ENCODE measurements at regions not wholly inside any gene's neighbourhood (a gene's known extent, or its start where the extent isn't known, plus 50 kb on each side); places are given as distances from the start of the nearest gene placed in this dataset.
A peak's percentile ranks its signal among the peaks of the same experiment; 100 is the strongest.

DNA sequence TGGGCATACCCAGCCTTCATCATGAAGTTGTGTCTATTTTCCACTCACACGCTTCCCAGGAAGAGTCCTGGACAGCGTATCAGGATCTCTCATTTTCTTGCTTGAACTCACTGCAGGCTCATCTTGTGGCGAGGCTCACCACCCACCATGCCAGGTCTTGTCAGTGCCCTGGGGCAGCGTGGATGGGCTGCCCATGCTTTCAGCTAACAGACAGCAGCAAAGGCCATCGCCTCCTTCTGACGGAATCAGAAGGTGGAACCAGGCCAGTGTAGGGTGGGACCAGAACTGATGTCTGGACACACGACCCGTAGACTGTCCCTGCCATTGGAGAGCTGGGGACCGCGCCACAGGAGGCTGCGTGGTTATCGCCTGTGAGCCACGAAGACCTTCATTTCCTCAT, 169.4 kb downstream of the FOXL1 start:
- DNase-seq = no peak

DNA sequence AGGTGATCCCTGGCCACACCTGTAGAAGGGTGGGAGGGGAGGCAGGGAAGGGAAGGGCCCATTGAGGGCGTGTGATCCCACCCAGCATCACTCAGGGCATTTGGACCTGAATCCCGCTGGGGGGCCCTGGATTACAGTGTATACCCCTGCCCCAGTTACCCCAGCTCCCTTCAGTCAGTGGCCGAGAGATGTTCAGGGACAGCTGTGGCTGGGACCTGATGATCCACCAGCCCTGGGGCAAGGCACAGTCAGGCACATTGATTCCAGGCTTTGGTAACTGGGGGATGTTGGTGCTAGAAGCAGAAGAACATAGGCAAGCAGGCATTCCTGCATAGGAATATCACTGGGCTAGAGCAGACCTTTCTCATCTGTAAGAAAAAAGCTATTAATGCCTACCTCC, 170.3 kb downstream of the FOXL1 start:
- DNase-seq = no peak

DNA sequence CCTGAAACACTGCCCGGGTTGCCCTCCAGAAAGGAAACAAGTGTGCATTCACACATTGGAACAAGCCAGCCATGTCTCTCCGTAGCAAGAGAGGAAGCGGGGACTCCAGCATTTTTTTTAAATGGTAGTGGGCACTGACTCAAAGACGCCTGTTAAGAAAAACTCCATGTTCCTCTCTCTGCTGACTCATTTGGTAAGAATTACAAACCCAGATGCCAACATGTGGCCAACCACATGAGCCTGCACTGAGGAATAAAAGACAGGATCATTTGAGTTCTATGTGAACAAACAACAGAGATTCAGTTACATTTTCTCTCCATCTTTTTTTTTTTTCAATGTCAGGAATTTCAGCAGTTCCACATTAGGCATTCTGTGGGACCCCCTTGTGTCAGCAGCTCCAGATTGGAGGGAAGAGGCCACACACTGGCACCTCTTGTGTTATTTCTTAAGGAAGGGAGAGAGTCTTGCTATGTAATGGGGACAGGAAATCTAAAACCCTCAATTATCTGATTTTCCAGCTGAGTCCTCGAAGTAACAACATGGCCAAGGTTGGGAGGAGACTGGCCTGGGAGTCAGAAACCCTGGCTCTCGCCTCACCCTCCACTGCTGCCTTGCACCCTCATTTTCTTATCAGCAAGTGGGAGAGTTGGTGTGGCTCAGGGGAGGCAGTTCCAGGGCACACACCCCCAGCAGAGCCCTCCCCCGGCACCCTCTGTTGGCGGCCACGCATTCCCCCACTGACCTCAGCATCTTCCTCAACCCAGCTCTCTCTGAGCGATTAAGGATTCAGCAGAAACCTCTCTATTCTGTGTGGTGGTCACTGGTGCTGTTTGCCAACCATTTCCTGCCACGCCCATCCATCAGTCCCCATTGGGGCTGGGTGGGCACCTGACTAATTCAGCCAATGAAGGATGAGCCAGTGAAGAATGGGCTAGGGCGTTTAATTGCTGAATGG, 173.0 kb downstream of the FOXL1 start:
- no peak for DNase-seq

DNA sequence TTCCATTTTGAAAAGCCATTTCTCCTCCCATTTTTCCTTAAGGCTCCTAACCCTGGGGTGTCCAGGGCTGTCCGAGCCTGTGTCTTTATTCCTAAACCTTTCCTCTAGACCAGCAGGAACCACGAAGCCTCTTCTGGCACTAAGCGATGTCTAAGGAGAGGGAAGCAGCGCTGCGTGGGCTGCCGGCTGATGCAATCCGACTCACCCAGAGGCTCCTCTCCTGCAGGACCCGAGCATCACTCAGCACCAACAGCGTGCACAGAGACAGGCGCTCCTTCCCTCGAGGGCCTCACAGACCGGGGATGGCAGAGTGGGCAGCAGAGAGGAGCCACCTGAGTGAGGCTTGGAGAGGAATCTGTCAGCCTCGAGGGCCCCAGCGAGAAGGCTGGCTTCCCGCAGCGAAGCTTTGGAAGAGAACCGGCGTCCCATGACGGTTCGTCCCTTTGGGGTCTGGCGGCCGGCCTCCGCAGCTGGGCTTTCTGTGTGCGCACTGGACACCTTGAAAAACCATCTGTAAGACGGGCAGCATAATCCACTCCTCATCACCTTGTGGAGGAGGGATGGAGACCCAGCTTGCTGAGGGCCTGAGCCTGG, 174.3 kb downstream of the FOXL1 start:
- DNase-seq = no peak

DNA sequence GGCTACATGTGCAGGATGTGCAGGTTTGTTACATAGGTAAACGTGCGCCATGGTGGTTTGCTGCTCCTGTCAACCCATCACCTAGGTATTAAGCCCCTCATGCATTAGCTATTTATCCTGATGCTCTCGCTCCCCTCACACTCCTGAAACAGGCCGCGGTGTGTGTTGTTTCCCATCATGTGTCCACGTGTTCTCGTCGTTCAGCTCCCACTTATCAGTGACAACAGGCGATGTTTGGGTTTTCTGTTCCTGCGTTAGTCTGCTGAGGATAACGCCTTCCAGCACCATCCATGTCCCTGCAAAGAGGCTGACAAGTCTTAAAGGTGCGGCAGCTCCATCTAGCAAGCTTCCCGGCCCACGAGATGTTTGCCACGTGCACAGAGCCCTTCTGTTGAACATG, 175.1 kb downstream of the FOXL1 start:
- no peak for DNase-seq

DNA sequence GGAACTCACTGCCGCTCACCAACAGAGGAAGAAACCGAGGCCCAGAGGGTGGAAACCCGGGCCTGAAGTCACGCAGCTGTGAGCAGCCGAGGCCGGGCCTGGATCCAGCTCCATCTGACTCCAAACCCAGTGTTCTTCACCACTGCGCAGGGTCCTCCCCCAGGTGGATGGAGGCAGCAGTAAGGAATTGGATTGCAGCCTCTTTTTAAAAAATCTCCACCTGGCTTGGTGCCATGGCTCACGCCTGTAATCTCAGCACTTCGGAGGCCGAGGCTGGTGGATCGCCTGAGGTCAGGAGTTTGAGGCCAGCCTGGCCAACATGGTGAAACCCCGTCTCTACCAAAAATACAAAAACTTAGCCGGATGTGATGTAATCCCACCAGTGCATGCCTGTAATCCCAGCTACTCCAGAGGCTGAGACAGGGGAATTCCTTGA, 177.2 kb downstream of the FOXL1 start:
- DNase-seq = no peak

DNA sequence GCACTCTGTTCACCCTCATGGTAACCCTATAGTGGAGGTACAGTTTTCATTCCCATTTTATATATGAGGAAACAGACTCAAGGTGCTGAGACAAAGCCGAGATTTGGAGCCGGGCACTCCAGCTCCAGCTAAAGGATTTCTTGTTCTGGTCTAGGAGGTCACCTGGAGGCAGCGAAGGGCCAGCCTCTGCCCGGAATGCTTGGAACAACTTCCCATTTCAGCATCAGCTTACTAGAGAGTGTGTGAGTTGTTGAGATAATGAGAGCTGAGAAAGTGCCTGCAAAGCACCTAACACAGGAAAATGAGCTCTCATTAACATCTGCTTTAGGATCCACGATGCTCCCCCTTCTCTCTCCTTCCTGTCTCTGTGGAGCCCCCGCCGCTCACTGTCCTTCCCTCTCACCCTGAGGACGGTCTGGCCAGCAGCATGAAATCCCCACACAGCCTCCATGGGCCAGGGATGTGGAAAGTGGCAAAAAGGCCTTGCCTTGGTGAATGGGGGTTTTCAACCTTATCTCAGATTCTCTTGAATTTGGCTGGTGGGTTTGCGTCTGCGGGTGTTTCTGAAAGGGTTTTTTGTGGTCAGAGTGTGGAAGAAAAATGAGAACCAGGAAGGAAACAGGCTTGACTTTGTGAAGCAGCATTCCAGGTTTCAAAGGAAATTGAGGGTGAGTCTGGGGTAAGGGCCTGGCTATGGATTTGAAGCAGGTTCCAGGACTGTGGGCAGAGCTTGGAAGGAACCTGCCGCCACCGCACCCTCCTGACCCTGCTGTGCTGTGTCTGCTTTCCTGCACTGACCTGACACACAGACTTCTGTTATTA, 178.7 kb downstream of the FOXL1 start:
- DNase-seq = no peak

DNA sequence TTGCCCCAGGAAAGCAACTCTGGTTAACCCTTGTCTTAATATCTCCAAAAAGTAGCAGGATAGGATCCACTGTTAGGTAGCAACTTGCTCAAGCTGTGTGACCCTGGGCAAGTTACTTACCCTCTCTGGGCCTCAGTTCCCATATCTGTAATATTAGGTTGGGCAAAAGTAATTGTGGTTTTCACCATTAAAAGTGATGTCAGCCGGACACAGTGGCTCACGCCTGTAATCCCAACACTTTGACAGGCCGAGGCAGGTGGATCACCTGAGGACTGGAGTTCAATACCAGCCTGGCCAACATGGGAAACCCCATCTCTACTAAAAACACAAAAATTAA, 179.3 kb downstream of the FOXL1 start:
- no peak for DNase-seq

DNA sequence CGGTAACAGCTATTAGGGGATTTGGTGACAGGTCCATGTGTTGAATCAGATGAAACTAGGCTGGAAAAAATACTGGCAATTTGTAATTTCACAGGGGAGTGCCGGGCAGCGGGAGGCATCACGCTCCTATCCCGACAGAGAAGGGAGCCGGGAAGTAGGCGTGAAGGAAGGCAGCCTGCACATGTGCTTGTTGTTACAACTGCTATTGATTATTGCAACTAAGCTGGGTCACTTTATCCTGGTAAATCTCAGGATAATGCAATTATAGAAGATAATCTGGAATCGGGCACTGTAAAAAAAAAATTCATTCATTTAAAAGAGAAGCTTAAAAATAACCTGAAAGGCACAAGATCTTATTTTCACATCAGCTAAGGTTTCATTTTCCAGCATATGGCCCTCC, 180.6 kb downstream of the FOXL1 start:
- DNase-seq = no peak

DNA sequence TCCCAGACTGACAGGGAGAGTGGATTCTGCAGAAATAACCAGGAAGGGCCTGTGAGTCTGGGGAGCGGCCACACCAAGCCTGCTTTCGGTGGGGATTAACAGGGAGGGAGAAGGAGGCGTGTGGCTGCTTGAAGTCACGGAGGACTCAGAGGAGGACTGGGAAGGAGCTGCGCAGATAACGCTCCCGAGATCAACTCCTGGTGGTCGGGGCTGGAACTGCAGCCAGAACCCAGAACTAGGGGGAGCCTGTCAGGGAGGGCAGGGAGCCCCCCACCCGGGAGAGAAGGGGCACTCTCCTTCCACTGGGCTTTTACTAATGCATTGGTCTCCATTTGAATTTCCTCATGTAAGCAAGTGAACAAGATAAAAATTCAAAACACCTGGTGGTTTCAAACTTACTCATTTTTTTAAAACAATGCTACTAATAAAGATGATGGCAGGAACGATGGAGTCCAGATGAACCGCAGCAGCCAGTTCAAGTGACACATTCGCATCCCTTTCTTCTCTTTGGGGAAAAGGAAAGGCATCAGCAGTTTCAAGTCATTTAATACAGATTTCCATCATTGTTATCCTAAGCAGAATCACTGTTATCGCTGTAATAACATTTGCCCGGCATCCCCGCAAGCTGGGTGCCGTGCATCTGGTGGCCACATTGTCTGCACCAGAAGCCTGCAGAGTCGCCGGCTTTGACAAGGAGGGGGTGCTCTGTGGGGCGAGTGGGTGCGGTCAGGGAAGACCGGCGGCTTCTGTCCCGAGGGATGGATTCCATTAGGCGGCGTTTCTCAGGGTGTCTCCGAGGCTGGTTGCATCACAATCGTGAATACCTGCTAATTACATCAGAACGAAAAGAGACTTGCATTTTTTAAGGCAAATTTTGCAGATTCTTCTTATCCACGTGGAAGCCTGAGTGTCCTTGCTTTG, 183.0 kb downstream of the FOXL1 start:
- no peak for DNase-seq

DNA sequence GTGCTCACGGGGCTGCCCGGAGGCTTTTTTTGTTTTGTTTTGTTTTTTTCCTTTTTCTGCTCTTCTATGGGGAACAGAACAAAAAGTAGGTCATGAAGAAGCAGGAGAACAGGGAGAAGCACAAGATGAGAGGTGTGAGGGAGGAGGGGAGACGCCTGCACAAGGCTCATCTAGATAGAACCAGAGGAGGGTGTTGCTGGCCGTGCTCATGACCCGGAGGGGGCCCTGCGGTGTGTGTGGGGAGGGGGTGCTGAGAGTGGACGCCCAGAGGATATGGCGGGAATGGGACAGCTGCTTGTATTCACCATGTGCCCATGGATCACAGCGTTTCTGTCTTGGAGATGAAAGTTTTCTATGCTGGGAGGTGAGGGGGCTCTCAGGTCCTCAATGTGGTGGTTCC, 183.7 kb downstream of the FOXL1 start:
- DNase-seq = no peak

DNA sequence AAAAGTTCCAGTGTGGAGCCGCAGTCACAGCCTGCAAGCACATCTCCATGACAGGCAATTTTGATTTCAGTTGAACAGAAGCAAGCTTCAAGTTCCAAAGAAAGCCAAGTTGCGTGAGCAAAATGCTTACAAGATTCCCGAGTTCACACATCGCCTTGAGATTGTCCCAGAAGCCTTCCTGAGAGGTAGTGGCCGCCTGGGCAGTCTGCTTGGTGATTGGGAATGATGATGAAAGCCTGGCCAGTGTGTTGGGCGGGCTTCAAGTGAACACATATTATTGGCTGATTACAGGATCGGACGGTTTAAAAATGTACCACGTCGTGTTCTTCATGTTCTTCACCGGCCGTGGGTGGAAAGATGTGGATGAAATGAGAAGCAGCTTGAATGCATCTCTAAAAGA, 185.5 kb downstream of the FOXL1 start:
- no peak for DNase-seq

DNA sequence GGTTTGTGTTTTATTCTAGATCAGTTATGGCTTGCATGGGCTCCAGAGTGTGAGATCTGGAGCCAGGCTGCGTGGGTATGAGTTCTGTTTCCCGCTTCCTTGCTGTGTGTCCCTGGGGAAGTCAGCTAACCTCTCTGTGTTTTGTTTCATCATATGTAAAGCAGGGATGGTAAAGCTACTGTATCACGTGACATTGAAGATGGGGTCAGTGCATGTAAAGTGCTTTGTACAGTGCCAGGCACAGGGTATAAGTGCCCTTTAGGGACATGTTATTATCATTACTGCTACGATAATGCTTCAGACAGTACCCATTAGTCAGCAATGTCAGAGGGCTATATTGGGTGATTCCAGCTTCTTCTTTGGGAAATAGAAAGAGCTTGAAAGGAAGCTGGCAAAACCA, 186.2 kb downstream of the FOXL1 start:
- no peak for DNase-seq

DNA sequence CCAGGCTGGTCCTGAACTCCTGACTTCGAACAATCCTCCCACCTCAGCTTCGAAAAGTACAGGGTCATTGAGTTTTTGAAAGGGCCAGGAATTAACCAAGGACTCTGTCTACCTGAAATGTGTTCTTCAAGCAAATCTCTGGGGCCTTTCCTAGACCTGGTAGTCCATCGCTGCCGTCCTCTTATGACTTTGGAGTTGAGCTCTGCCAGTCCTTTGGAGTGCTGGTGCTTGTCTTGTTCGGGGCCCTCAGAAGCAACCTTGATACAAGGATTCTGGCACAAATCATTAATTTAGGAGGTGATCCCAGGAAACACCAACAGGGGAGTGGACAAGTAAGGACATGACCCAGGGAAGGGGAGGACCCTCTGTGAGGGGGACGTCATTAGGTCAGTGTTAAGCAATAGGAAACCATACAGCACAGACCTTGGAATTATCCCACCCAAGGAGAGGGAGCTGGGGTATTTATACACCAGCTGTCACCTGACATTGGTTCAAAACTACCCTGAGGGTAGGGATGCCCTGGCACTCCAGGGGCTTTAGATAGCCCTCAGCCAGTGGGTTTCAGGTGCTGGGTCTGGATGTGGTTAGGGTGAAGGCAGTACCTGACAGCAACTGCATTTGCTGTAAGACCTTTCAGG, 187.2 kb downstream of the FOXL1 start:
- DNase-seq = no peak

DNA sequence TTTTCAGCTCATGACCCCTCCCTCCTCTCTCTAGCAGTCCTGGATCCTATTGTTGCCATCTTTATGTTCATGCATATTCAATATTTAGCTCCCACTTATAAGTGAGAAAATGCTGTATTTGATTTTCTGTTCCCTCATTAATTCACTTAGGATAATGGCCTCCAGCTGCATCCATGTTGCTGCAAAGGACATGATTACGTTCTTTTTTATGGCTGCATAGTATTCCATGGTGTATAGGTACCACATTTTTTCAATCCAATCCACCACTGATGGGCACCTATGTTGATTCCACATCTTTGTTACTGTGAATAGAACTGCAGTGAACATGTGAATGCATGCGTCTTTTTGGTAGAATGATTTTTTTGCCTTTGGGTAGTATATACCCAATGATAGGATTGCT, 188.4 kb downstream of the FOXL1 start:
- DNase-seq = no peak

DNA sequence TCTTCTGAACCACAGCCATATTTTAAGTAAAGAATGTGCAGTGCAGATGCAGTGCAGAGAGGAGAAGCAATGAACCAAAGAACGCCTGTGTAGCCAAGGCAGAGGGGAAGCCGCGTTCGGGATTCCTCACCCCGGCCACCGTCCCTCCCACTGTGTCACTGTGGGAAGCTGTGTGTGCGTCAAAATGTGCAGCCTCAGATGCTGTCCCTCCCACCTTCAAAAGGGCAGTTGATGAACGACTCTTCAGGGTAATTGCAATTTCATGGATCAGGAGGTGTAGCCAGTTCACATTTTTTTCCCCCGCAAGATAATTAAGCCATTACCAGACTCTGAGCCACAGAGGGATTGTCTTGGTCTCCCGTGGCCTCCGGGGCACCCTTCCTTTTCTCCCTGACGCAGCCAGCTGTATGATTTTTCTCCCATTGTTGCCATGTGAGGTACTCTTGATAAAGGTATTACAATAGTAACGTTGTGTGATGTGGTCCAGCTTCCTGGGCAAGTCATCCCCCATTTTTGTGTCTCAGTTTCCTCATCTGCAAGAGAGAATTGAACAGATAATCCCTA, 190.0 kb downstream of the FOXL1 start:
- DNase-seq = no peak

DNA sequence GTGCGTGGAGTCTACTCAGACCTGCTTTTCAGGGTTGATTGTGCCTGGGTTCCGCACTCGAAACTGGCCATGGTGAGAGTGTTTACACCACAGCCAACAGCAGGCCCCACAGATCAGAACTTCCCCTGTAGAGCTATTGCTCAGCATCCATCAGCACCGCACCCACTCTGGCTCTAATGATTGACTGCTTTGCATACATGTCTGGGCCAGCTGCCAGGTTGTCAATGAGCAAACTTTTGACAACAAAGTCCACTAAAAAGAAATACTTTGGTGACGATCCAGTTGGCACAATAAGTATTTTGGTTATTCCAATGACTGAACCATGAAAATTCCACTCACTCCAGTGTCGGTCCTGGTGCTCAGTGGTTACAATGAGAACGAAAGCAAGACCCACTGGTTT, 190.7 kb downstream of the FOXL1 start:
- DNase-seq = no peak

DNA sequence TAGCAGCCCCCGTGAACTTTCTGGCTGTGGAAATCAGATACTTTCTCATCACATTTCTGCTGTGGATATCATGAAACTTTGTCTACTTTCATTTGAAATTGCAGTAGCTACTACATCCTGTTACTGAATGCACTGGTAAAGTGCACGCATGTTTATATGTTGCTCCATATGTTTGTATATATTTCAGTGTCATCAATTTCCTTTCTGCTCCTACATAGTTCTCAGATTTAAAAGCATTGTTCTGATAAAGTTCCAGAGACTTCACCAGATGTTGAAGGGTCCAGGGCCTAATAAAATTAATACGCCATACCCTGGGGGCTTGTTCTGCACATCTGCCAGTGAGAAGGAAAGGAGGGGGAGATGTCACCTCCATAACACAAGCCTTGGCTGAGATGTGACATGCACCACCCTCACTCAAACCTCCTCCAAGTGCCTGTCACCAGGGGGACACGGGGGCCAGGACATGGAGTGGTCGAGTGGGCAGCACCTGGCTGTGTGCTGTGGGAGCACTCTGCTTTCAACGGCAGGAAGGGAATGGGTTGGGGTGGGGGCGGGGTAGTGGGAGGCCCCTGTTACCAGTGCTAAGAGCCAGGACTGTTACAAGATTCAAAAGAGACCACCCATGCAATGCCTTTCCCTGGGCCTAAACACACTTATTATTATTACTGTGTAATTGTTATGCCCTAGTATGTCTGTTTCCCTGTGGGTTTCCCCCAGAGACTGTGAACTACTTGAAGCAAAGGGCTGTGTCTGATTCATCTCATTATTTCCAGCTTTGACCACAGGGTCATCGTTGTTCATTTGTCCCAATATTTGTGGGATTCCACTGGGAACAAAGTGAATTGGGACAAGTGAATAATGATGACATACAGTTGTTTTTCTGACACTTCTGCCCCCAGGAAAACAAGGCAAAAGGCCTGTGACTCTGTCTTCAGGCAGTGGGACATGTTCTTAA, 193.4 kb downstream of the FOXL1 start:
- DNase-seq = no peak

DNA sequence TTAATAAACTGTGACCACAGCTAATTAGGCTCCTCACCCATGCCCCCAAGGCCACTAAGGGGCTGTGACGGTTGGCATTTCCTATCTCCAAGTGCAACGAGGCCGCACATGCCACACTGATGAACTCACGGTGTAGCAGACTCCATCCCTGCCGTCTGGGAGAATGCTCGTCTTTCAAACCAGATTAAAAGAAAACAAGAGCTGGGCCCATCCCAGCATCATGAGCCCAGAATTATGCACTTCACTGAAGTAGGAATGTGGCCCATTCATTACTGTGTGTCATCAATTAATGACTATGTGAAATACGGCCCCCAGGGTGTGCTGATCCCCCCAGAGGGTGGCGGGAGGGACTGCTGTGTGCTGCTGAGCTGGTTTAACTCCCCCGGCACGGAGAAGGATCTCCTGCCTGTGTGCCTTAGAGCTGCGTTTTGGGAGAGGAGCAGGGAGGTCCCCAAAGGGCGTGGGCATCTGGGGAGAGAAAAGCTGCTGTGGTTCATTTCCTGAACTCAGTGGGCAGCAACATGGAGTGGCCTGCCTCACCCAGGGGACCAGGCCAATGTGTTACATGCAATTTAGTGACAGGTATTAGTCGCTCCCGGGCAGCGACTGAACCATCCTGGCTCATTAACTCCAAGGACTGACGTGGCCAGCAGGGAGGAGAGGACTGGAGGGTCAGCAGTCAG, 194.5 kb downstream of the FOXL1 start:
- DNase-seq = peak; percentile 92

Measured in renal pelvis (tissue), 1 donor.